ENCODE measurements at regions not wholly inside any gene's neighbourhood (a gene's known extent, or its start where the extent isn't known, plus 50 kb on each side); places are given as distances from the start of the nearest gene placed in this dataset.

DNA sequence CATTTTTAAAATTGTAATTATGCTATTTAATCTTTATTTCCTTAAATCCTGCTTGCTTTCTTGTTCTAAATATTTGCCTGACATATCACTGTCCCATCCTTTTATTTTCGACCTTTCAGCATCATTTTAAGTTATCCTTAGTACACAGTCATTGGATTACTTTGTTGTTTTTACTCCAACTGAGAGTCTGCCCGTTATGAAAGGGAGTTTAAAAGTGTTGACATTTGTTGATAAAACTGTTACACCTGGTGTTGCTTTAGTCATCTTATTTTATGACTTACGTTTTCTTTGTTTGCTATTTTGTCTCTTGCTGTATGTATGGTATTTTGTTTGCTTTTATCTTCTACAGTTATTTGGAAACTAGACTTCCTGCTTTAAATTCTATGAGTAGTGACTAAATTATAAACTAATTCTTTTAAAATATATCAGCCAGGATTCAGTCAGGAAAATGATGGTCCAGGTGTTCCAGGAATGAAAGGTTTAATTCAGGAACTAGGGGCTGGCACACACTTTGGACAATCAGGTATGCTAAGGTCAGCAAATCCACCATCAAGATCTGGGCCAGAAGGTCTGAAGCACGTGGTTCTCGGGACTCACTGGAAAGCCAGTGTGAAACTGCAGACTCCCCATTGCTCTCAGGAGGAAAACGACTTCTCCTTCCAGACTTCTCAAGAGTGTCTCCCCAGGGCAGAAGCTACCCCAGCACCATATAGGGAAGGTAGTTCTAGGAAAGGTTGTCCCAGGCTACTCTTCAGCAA is 86.0 kb downstream of the RASSF10 start:
- no peak overlapping the region for H3K4me3 Mint-ChIP-seq
- CTCF ChIA-PET: no interaction called here
- peaks cover 9% of the 10 kb centered on the region for H3K27me3 Mint-ChIP-seq (ENCODE audit: low read depth)
- no peaks in the 10 kb centered on the region for H3K9me3 Mint-ChIP-seq
- H3K27ac Mint-ChIP-seq: no peak overlapping the region
- H3K36me3 Mint-ChIP-seq (ENCODE audit: low read depth): no peaks in the 10 kb centered on the region
- intact Hi-C loops (cut with micrococcal nuclease): no loop called here
- DNase-seq: no peak
- no peaks in the 10 kb centered on the region for H3K4me1 Mint-ChIP-seq (ENCODE audit: low read depth)

DNA sequence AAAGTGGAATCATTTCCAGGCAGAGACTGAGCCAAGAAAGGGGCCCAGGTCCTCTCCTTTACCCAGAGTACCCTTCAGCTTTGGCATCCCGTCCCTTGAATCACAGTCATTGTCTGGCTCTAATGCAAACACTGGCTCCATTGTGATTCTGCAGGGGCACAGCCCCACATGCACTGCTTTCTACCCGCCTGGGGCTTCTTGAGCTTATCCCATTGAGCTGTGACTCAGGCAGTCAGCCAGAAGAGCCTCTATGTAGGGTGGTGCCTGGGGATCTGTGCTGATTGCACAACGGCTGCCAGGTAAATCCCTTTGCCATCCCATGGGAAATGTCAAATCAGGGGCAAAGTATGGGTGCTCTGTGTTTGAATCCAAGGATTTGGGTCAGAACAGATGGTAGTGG is 88.9 kb downstream of the RASSF10 start:
- intact Hi-C loops (cut with micrococcal nuclease): no loop called here
- Mint-ChIP-seq H3K4me3 (no peak overlapping the region), H3K27ac (no peak overlapping the region), H3K27me3 (ENCODE audit: low read depth) (peaks cover 20% of the 10 kb centered on the region), H3K36me3 (ENCODE audit: low read depth) (no peaks in the 10 kb centered on the region), H3K9me3 (no peaks in the 10 kb centered on the region), H3K4me1 (ENCODE audit: low read depth) (no peaks in the 10 kb centered on the region)
- CTCF ChIA-PET: interaction anchor here (0.6 kb wide), 1 partner anchor 29 kb away, joined by 3 read pairs; no protein-coding TSS in a partner anchor
- DNase-seq: no peak

DNA sequence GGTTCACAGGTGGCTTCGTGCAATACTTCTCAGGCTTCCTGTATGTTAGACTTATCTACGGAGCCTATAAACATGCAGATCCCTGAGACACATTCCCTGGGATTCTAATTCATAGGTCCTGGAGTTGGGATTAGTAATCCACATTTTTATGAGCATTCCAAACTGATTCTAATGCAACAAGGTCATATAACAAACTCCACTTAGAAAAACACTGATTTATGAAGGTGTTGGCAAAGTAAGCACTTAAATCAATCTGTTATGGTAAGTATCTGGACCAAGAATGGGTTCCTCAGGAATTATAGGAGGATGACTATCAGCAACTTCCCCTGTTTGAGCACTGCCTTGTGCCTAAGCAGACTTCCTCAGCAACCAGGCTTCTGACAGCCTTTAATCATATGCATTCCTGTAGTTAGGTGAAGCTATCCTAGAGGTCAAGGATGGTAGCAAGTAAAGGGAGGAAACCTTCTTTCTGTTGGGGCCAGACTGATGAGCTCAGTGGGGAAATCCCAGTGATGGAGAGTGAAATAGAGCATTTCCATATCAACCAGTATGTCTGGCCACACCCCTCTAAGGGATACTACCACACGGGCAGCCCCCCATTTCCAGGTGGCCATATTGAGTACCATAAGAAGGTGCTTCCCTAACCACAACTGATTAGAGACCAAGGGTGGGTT is 89.6 kb downstream of the RASSF10 start:
- DNase-seq: no peak
- H3K4me1 Mint-ChIP-seq (ENCODE audit: low read depth): no peaks in the 10 kb centered on the region
- intact Hi-C loops (cut with micrococcal nuclease): no loop called here
- no peak overlapping the region for H3K4me3 Mint-ChIP-seq
- H3K36me3 Mint-ChIP-seq (ENCODE audit: low read depth): no peaks in the 10 kb centered on the region
- CTCF ChIA-PET: no interaction called here
- H3K9me3 Mint-ChIP-seq: no peaks in the 10 kb centered on the region
- H3K27me3 Mint-ChIP-seq (ENCODE audit: low read depth): peaks cover 20% of the 10 kb centered on the region
- H3K27ac Mint-ChIP-seq: no peak overlapping the region

DNA sequence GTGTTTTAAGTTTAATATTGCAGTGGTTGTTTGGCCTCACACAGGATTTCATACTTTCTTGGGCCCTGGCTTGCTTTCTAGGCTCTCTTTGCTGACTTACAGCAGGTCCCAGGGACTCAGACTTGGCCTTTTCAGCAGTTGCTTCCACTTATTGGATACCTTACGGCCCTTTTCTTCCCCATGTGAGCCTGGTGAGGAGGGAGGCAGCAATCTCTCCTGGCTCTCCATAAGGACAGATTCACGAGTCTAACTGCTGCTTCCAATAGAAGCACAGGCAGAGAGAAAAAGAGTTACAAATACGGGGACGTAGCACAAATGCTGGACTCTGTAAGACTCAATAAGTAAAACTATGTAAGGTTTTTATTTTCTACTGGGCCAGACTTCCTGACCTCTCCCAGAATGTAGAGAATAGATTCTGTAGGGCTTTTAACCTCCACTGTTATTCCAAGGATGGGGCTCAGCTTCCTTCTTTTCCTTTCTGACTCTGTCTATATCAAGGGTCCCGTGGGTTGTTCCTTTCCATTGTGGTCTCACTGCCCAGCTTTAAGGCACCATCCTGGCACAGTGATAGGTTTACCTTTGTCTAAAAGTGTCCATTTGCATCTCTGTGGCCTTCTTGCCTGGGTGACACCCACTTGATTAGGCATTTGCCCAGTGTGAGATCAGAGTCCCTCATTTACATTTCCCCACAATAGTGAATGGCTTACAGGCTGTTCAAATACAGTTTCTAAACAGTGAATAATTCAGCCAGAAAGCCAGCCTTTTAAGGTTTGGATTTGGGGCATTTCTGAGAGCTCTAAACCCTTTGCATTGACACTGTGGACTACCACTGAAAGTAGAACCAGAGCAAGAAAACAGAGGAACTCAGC is 92.8 kb downstream of the RASSF10 start:
- intact Hi-C loops (cut with micrococcal nuclease): no loop called here
- no peak for DNase-seq
- CTCF ChIA-PET: no interaction called here
- no peak overlapping the region for H3K4me3 Mint-ChIP-seq
- H3K4me1 Mint-ChIP-seq (ENCODE audit: low read depth): no peaks in the 10 kb centered on the region
- H3K27ac Mint-ChIP-seq: no peak overlapping the region
- no peaks in the 10 kb centered on the region for H3K9me3 Mint-ChIP-seq
- H3K36me3 Mint-ChIP-seq (ENCODE audit: low read depth): no peaks in the 10 kb centered on the region
- H3K27me3 Mint-ChIP-seq (ENCODE audit: low read depth): peaks cover 30% of the 10 kb centered on the region

DNA sequence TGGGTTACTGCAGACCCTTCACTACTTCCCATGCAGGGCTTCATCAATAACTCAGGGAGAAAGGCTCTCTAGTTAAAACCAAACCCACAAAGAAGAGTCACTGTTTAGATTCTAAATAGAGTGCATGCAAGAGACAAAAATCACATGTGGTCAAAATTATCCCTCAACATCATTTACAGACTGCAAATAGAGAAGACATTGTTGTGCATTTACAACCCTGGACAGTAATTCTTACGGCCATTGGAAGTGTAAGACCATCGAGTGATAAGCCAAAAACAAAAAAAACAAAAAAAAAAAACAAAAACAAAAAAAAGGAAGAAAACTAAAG is 93.4 kb downstream of the RASSF10 start:
- Mint-ChIP-seq H3K4me3 (no peak overlapping the region), H3K27ac (no peak overlapping the region), H3K27me3 (ENCODE audit: low read depth) (peaks cover 28% of the 10 kb centered on the region), H3K36me3 (ENCODE audit: low read depth) (no peaks in the 10 kb centered on the region), H3K9me3 (no peaks in the 10 kb centered on the region), H3K4me1 (ENCODE audit: low read depth) (no peaks in the 10 kb centered on the region)
- CTCF ChIA-PET: no interaction called here
- intact Hi-C loops (cut with micrococcal nuclease): no loop called here
- no peak for DNase-seq

DNA sequence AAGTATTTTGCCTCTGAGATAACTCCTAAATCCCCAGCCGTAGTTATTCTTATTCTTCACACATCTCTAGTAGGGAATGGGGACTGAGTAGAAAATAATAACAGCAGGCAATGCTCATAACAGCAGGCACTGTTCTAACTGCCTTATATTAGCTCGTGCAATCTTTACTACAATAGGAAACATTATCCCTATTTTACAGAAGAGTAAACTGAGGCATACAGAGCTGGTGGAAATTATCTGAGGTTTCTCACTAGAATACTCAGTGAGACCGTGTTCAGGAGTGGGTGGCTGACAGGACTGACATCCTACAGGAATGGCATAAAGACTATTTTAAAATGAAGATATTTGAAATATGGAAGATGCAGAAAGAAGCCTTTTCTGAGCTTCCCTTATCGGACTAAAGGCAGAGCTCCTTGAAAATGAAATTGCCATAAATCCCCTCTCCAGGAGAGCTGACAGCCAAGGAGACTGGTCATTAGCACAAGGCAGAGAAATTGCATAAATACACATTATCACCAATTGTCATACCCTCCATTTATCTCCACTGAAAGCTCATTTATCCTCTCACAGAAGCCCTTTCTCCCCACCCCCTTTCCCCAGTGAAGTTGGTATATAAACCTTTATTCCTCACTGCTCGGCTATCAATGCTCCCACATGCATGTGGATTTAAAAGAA is 93.9 kb downstream of the RASSF10 start:
- Mint-ChIP-seq H3K36me3 (ENCODE audit: low read depth) (no peaks in the 10 kb centered on the region), H3K27me3 (ENCODE audit: low read depth) (peaks cover 27% of the 10 kb centered on the region)

DNA sequence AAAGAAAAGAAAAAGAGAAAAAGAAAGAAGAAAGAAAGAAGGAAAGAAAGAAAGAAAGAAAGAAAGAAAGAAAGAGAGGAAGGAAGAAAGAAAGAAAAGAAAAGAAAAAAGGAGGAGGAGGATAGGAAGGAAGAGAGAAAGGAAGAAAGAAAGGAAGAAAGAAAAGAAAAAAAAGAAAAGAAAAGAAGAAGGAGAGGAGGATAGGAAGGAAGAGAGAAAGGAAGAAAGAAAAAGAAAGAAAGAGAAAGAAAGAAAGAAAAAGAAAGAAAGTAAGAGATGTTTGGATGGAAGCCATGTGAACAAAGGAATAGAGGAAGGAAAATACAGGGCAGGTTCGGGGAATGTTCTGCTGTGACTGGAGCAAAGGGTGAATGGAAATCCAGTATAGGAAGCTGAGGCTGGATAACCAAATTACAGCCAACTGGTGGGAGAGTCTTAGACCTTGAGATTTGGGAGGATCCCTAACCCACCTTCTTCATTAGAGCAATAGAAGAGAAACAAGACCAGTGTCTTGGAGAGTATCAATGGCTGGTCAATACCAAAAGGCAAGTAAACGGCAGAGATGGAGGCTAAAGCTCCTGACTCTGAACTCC is 94.9 kb downstream of the RASSF10 start:
- Mint-ChIP-seq H3K4me3 (no peak overlapping the region), H3K27ac (no peak overlapping the region), H3K27me3 (ENCODE audit: low read depth) (peaks cover 27% of the 10 kb centered on the region), H3K4me1 (ENCODE audit: low read depth) (no peaks in the 10 kb centered on the region), H3K36me3 (ENCODE audit: low read depth) (no peaks in the 10 kb centered on the region), H3K9me3 (peaks cover 4% of the 10 kb centered on the region)
- CTCF ChIA-PET: no interaction called here
- no peak for DNase-seq
- intact Hi-C loops (cut with micrococcal nuclease): no loop called here

More for the DNA sequence above, 93.9 kb downstream of the RASSF10 start:
- CTCF ChIA-PET: no interaction called here
- Mint-ChIP-seq H3K4me3 (no peak overlapping the region), H3K4me1 (ENCODE audit: low read depth) (no peaks in the 10 kb centered on the region), H3K9me3 (no peaks in the 10 kb centered on the region), H3K27ac (no peak overlapping the region)
- intact Hi-C loops (cut with micrococcal nuclease): no loop called here
- DNase-seq: no peak

DNA sequence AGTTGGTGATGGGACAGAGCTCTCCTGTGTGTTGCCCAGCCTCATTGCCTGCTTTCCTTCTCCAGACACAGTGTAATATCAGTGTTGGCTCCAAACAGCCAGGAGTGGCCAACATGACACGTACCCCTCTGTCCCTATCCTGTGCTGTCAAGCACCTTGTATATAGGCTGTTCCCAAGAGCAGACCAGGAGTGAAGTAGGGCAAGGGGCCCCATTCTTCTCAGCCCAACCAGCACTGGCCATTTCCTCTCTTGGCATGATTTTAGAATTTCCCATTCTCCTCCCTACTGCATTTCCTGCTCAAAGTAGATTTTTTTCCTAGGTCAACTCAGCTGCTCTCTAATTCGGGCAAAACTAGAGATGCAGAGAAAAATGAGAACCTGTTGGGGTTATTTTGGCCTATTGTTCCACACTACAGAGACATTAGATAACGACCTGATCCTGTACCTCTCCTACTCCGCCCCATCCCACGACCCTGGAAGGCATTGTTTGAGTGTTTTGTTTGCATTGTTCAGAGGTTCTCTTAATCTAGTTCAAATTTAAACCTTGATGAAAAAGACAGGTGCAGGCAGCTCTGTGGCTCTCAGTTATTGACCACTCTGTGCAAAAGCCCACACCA is 95.6 kb downstream of the RASSF10 start:
- intact Hi-C loops (cut with micrococcal nuclease): no loop called here
- DNase-seq: no peak
- Mint-ChIP-seq H3K4me3 (no peak overlapping the region), H3K27me3 (ENCODE audit: low read depth) (peaks cover 24% of the 10 kb centered on the region), H3K36me3 (ENCODE audit: low read depth) (no peaks in the 10 kb centered on the region), H3K27ac (no peak overlapping the region), H3K9me3 (peaks cover 5% of the 10 kb centered on the region), H3K4me1 (ENCODE audit: low read depth) (no peaks in the 10 kb centered on the region)
- CTCF ChIA-PET: no interaction called here

DNA sequence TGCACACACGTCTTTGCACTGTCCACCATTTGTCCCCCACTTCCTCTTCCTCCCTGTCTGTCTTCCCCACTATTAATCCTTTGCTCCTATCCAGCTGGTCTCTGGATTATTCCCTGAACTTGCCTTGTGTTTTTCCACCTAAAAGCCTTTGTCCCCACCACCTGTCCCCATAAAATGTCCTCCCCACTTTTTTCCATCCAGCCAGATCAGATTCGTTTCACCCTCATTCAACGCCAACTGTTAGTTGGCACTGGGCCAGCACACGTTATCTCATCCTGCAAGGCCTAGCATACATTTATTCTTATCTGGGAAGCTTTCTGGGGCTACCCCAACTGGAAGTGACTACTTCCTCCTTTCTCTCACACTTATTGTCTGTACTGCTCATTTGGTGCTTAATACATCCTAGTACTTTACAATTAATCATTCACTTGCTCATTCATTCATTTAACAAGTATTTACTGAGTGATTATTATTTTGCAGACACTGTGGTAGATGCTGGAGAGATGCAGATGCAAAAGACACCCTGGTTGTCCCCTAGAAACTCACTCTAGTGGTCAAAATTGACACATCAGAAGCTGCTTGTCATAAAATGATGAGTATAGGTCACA is 96.2 kb downstream of the RASSF10 start:
- Mint-ChIP-seq H3K36me3 (ENCODE audit: low read depth) (no peaks in the 10 kb centered on the region), H3K4me1 (ENCODE audit: low read depth) (no peaks in the 10 kb centered on the region), H3K4me3 (no peak overlapping the region), H3K27ac (no peak overlapping the region), H3K27me3 (ENCODE audit: low read depth) (peaks cover 24% of the 10 kb centered on the region), H3K9me3 (peaks cover 5% of the 10 kb centered on the region)
- intact Hi-C loops (cut with micrococcal nuclease): no loop called here
- CTCF ChIA-PET: no interaction called here
- no peak for DNase-seq

DNA sequence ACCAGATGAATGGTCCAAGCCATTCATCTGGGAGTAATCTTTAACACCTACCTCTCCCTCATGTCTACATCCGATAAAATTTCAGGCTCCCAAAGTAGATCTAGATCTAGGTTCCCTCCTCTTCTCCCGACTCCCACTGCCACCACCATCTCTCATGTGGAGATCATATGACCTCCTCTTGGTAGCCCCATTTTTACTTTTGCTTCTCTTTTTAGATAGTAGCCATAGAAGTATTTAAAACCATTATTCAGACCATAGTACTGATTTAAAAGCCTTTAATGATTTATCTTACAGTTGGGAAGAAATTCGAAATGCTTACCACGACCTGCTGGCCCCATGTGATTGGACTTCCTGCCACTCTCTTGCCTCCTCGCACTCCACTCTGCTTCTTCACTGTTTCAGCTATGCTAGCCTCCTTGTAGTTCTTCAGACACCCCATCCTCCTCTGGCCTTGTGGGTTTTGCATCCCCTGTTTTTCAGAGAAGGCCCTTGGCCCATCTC is 98.5 kb downstream of the RASSF10 start:
- Mint-ChIP-seq H3K27me3 (ENCODE audit: low read depth) (peaks cover 13% of the 10 kb centered on the region), H3K27ac (no peak overlapping the region), H3K36me3 (ENCODE audit: low read depth) (no peaks in the 10 kb centered on the region), H3K4me3 (no peak overlapping the region), H3K9me3 (peaks cover 5% of the 10 kb centered on the region), H3K4me1 (ENCODE audit: low read depth) (no peaks in the 10 kb centered on the region)
- intact Hi-C loops (cut with micrococcal nuclease): no loop called here
- CTCF ChIA-PET: no interaction called here
- no peak for DNase-seq

DNA sequence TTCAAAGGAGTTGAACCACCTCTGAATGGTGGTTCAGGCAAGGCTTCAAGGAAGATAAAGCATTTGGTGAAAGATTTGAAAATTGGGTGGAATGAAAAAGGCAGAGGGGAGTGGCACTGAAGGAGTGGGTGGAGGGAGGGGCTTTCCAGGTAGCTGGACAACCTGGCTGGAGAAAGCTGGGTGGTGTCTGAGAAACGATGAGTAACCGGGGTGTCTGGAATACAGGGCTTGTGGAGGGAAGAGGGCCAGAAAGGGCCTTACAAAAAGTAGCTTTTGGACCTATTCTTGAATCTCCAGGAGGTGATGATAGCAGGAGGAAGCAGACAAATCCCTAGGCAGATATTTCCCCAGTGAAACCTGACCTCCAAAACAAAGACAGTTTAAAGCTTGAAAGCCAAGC is 99.3 kb downstream of the RASSF10 start:
- DNase-seq: no peak
- no peaks in the 10 kb centered on the region for H3K4me1 Mint-ChIP-seq (ENCODE audit: low read depth)
- H3K27me3 Mint-ChIP-seq (ENCODE audit: low read depth): peaks cover 13% of the 10 kb centered on the region
- no peak overlapping the region for H3K4me3 Mint-ChIP-seq
- CTCF ChIA-PET: no interaction called here
- H3K9me3 Mint-ChIP-seq: peaks cover 5% of the 10 kb centered on the region
- no peak overlapping the region for H3K27ac Mint-ChIP-seq
- H3K36me3 Mint-ChIP-seq (ENCODE audit: low read depth): no peaks in the 10 kb centered on the region
- intact Hi-C loops (cut with micrococcal nuclease): no loop called here

All from activated naive CD4-positive, alpha-beta T cell treated with anti-CD3 and anti-CD28 coated beads for 36 hours (primary cell).